WTC11 (cell line): ENCODE measurements at regions not wholly inside any gene's neighbourhood (a gene's known extent, or its start where the extent isn't known, plus 50 kb on each side); places are given as distances from the start of the nearest gene placed in this dataset.

Experiments
- CTCF ChIP-seq: fragments of 200-600 bp; IDR thresholded peaks from 2 replicates; pipeline ENCODE4 v1.8.0; 2022; ENCODE audit warnings: antibody characterized with exemption
- FOXJ3 ChIP-seq: sonication (generic); formaldehyde crosslinking; IDR thresholded peaks from 2 replicates; pipeline ENCODE4 v1.9.0; 2021; ENCODE audit warnings: missing genetic modification reagents, mild to moderate bottlenecking, borderline replicate concordance
- MLX ChIP-seq: sonication (generic); formaldehyde crosslinking; IDR thresholded peaks from 2 replicates; pipeline ENCODE4 v1.8.1; 2023; ENCODE audit warnings: mild to moderate bottlenecking, missing genetic modification reagents, moderate library complexity
- NFYB ChIP-seq: sonication (generic); formaldehyde crosslinking; conservative IDR thresholded peaks from 2 replicates; pipeline ENCODE4 v1.8.0; 2022; ENCODE audit warnings: low read depth, missing genetic modification reagents
- NR1H2 ChIP-seq: sonication (generic); formaldehyde crosslinking; IDR thresholded peaks from 2 replicates; pipeline ENCODE4 v1.9.0; 2021; ENCODE audit warnings: mild to moderate bottlenecking, moderate library complexity, missing genetic modification reagents
- NR2C2 ChIP-seq: sonication (generic); formaldehyde crosslinking; IDR thresholded peaks from 2 replicates; pipeline ENCODE4 v1.8.0; 2022; ENCODE audit warnings: mild to moderate bottlenecking, missing genetic modification reagents
- NR3C1 ChIP-seq: sonication (generic); formaldehyde crosslinking; conservative IDR thresholded peaks from 2 replicates; pipeline ENCODE4 v1.8.1; 2023; ENCODE audit warnings: low read depth, mild to moderate bottlenecking, missing genetic modification reagents
- SMAD3 ChIP-seq: sonication (generic); formaldehyde crosslinking; IDR thresholded peaks from 2 replicates; pipeline ENCODE4 v1.8.0; 2022; ENCODE audit warnings: missing genetic modification reagents, mild to moderate bottlenecking, borderline replicate concordance
- TEAD1 ChIP-seq: sonication (generic); formaldehyde crosslinking; IDR thresholded peaks from 2 replicates; pipeline ENCODE4 v1.8.0; 2022; ENCODE audit warnings: mild to moderate bottlenecking, missing genetic modification reagents
- ZNF219 ChIP-seq: sonication (generic); formaldehyde crosslinking; IDR thresholded peaks from 2 replicates; pipeline ENCODE4 v1.8.0; 2023; ENCODE audit warnings: missing genetic modification reagents, mild to moderate bottlenecking, borderline replicate concordance
- TF ChIP-seq, protein P1 (sequence below): sonication (generic); formaldehyde crosslinking; IDR thresholded peaks from 2 replicates; pipeline ENCODE4 v1.8.1; 2023; ENCODE audit warnings: mild to moderate bottlenecking, missing genetic modification reagents, moderate library complexity

GRCh38 chr6:48869595-48869994, 593.5 kb downstream of the MMUT start:
- TF ChIP-seq, protein P1, sequence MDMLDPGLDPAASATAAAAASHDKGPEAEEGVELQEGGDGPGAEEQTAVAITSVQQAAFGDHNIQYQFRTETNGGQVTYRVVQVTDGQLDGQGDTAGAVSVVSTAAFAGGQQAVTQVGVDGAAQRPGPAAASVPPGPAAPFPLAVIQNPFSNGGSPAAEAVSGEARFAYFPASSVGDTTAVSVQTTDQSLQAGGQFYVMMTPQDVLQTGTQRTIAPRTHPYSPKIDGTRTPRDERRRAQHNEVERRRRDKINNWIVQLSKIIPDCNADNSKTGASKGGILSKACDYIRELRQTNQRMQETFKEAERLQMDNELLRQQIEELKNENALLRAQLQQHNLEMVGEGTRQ (CRISPR knock-in tag): no peak
- TF ChIP-seq FOXJ3 (CRISPR knock-in tag): no peak
- TF ChIP-seq CTCF: no peak
- no peak for TF ChIP-seq NR3C1 (CRISPR knock-in tag)
- no peak for TF ChIP-seq TEAD1 (CRISPR knock-in tag)
- TF ChIP-seq NR1H2: no peak
- no peak for TF ChIP-seq ZNF219
- TF ChIP-seq SMAD3 (CRISPR knock-in tag): no peak
- no peak for TF ChIP-seq NFYB
- no peak for TF ChIP-seq MLX (CRISPR knock-in tag)
- TF ChIP-seq NR2C2 (CRISPR knock-in tag): no peak
